ENCODE measurements at regions not wholly inside any gene's neighbourhood (a gene's known extent, or its start where the extent isn't known, plus 50 kb on each side); places are given as distances from the start of the nearest gene placed in this dataset.
A peak's percentile ranks its signal among the peaks of the same experiment; 100 is the strongest.

DNA sequence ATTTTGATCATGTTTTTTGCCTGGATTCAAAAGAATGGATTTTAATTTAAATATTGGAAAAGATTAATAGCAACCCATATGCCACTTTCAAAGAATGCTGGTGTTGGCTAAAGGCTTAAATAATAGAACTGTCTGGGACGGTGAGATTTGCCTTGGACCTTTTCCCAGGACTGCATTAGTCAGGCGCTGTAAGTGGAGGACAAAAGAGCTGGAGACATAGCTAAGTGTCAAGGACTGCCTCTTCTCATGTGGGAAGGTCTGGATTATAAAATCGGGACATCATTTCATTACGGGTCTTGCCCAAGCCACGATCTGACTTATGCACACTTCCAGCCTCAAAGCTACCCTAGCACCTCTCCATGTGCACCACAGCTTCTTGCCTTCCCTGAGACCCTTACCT, 458.5 kb upstream of the DEPDC1 start:
- 80 to 92% methylated on average over 5 of the region's 5 CpGs for WGBS, 2 donors
- Histone ChIP-seq H3K27ac (ENCODE audit: low read depth in 1 of 2, low read length in 1 of 2) (no peak overlapping the region), H3K36me3 (ENCODE audit: control insufficient read depth in 4 of 4, insufficient read depth in 4 of 4, low read length in 4 of 4) (no peaks in the 10 kb centered on the region), H3K9ac (ENCODE audit: insufficient read depth in 1 of 2, low read length in 2 of 2) (no peak overlapping the region), H3K27me3 (ENCODE audit: control insufficient read depth in 3 of 3, insufficient read depth in 3 of 3, low read length in 2 of 3) (no peaks in the 10 kb centered on the region), H3K4me3 (no peak overlapping the region), H3K9me3 (ENCODE audit: control insufficient read depth in 4 of 4, insufficient read depth in 3 of 4, low read length in 3 of 4) (no peaks in the 10 kb centered on the region), H3K4me1 (ENCODE audit: control insufficient read depth in 5 of 5, insufficient read depth in 5 of 5, low read length in 5 of 5) (no peaks in the 10 kb centered on the region)
- ATAC-seq (ENCODE audit: insufficient read depth, low FRiP score) (no peak), DNase-seq (no peak)
- no peak for TF ChIP-seq CTCF (IDR thresholded peaks at IDR 0.05; ENCODE audit: control extremely low read depth, extremely low read depth)

DNA sequence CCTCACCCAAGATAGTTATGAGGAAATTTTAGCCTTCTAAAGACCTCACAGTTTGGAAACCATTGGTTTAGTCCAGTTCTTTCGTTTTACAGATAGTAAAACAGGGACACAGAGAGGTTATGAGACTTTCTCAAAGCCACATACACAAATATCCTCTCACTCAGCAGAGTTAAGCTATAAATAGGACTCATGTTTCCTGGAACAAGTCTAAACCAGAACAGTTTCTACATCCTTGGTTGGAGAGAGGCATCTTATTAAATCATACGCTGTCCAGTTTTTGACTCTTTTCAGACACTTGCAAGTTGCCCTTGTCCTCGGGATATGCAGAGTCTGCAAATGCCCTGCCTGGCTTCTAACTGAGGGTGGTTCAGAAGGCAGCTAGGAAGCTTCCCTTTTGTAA, 462.1 kb upstream of the DEPDC1 start:
- Histone ChIP-seq H3K9me3 (ENCODE audit: control insufficient read depth in 4 of 4, insufficient read depth in 3 of 4, low read length in 3 of 4) (no peaks in the 10 kb centered on the region), H3K36me3 (ENCODE audit: control insufficient read depth in 4 of 4, insufficient read depth in 4 of 4, low read length in 4 of 4) (no peaks in the 10 kb centered on the region), H3K4me1 (ENCODE audit: control insufficient read depth in 5 of 5, insufficient read depth in 5 of 5, low read length in 5 of 5) (no peaks in the 10 kb centered on the region), H3K9ac (ENCODE audit: insufficient read depth in 1 of 2, low read length in 2 of 2) (no peak overlapping the region), H3K27me3 (ENCODE audit: control insufficient read depth in 3 of 3, insufficient read depth in 3 of 3, low read length in 2 of 3) (no peaks in the 10 kb centered on the region), H3K27ac (ENCODE audit: low read depth in 1 of 2, low read length in 1 of 2) (no peak overlapping the region), H3K4me3 (no peak overlapping the region)
- no peak for TF ChIP-seq CTCF (IDR thresholded peaks at IDR 0.05; ENCODE audit: control extremely low read depth, extremely low read depth)
- 40 to 53% methylated on average over 3 of the region's 3 CpGs for WGBS, 2 donors
- DNase-seq, result peak in 1 of 3 donors; percentile 11
- no peak for ATAC-seq (ENCODE audit: insufficient read depth, low FRiP score)

GRCh38 chr1:68959461-68960030, 462.7 kb upstream of the DEPDC1 start:
- no peak for TF ChIP-seq CTCF (IDR thresholded peaks at IDR 0.05; ENCODE audit: control extremely low read depth, extremely low read depth)
- WGBS, 2 donors, result 86% methylated on average over 1 of the region's 1 CpG
- H3K36me3 ChIP-seq (ENCODE audit: control insufficient read depth in 4 of 4, insufficient read depth in 4 of 4, low read length in 4 of 4), result no peaks in the 10 kb centered on the region
- no peak overlapping the region for H3K27ac ChIP-seq (ENCODE audit: low read depth in 1 of 2, low read length in 1 of 2)
- H3K9ac ChIP-seq (ENCODE audit: insufficient read depth in 1 of 2, low read length in 2 of 2), result no peak overlapping the region
- H3K4me3 ChIP-seq, result no peak overlapping the region
- H3K9me3 ChIP-seq (ENCODE audit: control insufficient read depth in 4 of 4, insufficient read depth in 3 of 4, low read length in 3 of 4), result no peaks in the 10 kb centered on the region
- no peaks in the 10 kb centered on the region for H3K27me3 ChIP-seq (ENCODE audit: control insufficient read depth in 3 of 3, insufficient read depth in 3 of 3, low read length in 2 of 3)
- no peak for DNase-seq
- no peak for ATAC-seq (ENCODE audit: insufficient read depth, low FRiP score)
- H3K4me1 ChIP-seq (ENCODE audit: control insufficient read depth in 5 of 5, insufficient read depth in 5 of 5, low read length in 5 of 5), result no peaks in the 10 kb centered on the region

DNA sequence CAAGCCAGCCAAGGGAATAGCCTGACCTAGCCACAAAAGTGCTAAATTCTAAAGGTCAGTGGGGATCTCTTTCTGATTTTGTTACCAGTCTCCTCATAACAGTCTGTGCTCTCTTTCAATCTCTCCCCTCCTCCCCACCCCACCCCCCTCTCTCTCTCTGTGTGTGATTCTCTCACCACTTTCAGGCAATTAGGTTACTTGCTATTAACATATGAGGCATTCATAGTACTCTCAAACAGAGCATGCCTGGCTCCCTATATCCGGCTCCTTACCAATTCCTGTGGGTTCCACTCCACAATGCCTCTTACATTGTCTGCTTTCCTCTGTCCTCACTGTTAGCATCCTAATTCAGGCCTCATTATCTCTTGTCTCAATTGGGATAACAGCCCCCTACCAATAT, 464.3 kb upstream of the DEPDC1 start:
- H3K27me3 ChIP-seq (ENCODE audit: control insufficient read depth in 3 of 3, insufficient read depth in 3 of 3, low read length in 2 of 3), result no peaks in the 10 kb centered on the region
- no peak overlapping the region for H3K27ac ChIP-seq (ENCODE audit: low read depth in 1 of 2, low read length in 1 of 2)
- DNase-seq (no peak), ATAC-seq (ENCODE audit: insufficient read depth, low FRiP score) (no peak)
- no peak overlapping the region for H3K9ac ChIP-seq (ENCODE audit: insufficient read depth in 1 of 2, low read length in 2 of 2)
- H3K4me1 ChIP-seq (ENCODE audit: control insufficient read depth in 5 of 5, insufficient read depth in 5 of 5, low read length in 5 of 5), result no peaks in the 10 kb centered on the region
- no peaks in the 10 kb centered on the region for H3K9me3 ChIP-seq (ENCODE audit: control insufficient read depth in 4 of 4, insufficient read depth in 3 of 4, low read length in 3 of 4)
- TF ChIP-seq CTCF (IDR thresholded peaks at IDR 0.05; ENCODE audit: control extremely low read depth, extremely low read depth), result no peak
- H3K36me3 ChIP-seq (ENCODE audit: control insufficient read depth in 4 of 4, insufficient read depth in 4 of 4, low read length in 4 of 4), result no peaks in the 10 kb centered on the region
- H3K4me3 ChIP-seq, result no peak overlapping the region
- 91% methylated on average over 1 of the region's 1 CpG for WGBS, 2 donors
